GM12864 (cell line): ENCODE measurements at regions not wholly inside any gene's neighbourhood (a gene's known extent, or its start where the extent isn't known, plus 50 kb on each side); places are given as distances from the start of the nearest gene placed in this dataset.
"Not testable (repeated sequence)": the region's sequence is repeated elsewhere in the genome, so short reads cannot be mapped to it uniquely, and the experiment has no call there.

Experiments used
- DNase-seq: peaks from one replicate; pipeline ENCODE4 v3.0.0-alpha.2; 2011; ENCODE audit warnings: low read depth
- H3K4me3 ChIP-seq: 2 replicates; pipeline ENCODE4 v1.5.1; 2011; ENCODE audit warnings: mild to moderate bottlenecking, low read depth, low read length, control low read depth
- TF ChIP-seq, protein P1 (sequence below): IDR thresholded peaks from 2 replicates; pipeline ENCODE4 v1.5.1; 2011; ENCODE audit warnings: low read depth, mild to moderate bottlenecking, moderate library complexity, low read length, control low read depth, inconsistent platforms; ENCODE audit errors: missing control alignments

GRCh38 chr6:137806914-137807682 is 60.0 kb upstream of the TNFAIP3 start:
- H3K4me3 ChIP-seq: no peak overlapping the region
- TF ChIP-seq, protein P1, sequence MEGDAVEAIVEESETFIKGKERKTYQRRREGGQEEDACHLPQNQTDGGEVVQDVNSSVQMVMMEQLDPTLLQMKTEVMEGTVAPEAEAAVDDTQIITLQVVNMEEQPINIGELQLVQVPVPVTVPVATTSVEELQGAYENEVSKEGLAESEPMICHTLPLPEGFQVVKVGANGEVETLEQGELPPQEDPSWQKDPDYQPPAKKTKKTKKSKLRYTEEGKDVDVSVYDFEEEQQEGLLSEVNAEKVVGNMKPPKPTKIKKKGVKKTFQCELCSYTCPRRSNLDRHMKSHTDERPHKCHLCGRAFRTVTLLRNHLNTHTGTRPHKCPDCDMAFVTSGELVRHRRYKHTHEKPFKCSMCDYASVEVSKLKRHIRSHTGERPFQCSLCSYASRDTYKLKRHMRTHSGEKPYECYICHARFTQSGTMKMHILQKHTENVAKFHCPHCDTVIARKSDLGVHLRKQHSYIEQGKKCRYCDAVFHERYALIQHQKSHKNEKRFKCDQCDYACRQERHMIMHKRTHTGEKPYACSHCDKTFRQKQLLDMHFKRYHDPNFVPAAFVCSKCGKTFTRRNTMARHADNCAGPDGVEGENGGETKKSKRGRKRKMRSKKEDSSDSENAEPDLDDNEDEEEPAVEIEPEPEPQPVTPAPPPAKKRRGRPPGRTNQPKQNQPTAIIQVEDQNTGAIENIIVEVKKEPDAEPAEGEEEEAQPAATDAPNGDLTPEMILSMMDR: no peak
- no peak for DNase-seq

DNA sequence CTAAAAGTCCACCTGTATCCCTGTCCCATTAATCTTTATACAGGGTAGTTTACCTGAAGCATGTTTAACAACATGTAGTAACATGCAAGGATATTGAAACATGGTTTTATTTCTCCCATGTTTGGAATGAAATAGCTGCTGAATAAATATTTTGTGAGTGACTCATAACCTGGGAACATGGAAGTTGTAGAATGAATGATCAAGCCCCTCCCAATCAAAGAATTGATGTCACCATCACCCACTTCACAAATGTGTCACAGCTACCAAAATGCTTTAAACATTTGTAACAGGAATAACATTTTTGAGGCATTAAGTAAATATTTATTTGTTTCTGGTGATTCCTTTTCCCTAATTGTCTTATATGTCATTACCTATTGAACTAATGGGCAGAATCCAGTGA is 58.9 kb upstream of the TNFAIP3 start:
- H3K4me3 ChIP-seq: no peak overlapping the region
- no peak for DNase-seq
- TF ChIP-seq, protein P1: no peak

DNA sequence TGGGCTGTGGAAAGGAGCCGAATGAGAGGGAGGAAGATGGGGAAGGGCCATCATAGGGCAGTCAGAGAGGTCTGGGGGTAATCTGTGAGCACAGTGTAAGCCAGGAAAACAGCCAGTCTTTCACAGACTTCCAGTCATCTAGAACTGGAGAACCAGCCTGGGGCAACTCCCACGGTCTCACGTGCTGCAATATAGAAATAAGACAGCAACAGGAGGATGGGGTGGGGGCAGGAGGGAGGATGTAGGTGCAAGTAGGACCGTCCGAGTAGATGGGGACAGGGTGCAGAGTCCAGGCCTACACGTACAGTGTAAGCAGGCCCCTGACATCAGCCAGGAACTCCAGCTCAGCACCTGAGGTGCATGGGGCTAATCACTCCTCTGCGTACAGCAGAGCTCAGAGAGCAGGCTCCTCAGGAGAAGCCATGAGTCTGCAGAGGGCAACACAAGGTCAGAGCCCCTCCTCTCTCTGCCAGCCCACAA is 58.2 kb upstream of the TNFAIP3 start:
- TF ChIP-seq, protein P1: no peak
- no peak overlapping the region for H3K4me3 ChIP-seq
- no peak for DNase-seq

GRCh38 chr6:137809895-137810553 is 57.0 kb upstream of the TNFAIP3 start:
- DNase-seq, H3K4me3 ChIP-seq: not testable (repeated sequence)

DNA sequence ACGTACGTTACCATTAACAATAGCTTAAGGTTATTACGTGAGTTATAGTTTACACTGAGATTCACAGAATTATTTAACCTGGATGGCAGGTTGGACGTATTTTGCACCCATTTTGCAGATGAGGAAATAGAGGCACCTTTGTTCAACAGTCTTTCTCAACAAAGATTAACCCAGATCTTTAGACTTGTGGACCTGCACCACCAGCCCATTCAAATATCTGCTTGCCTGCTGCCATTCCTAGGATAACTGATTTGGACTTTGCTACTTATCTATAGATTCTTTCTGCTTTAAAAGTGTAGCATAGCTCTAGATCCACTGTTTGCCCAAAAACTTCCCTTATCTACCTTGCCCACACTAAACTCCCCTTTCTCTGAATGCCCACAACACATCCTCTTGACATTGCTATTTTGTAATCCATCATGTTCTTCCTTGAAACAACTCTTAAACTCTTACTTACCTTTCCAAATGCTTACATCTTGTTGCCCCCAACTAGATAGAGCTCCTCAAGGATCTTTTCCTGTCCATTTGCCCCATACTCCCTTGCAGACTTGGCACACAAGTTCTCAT is 56.4 kb upstream of the TNFAIP3 start:
- no peak for DNase-seq
- H3K4me3 ChIP-seq: no peak overlapping the region
- TF ChIP-seq, protein P1: no peak

GRCh38 chr6:137811121-137811915 is 55.7 kb upstream of the TNFAIP3 start:
- TF ChIP-seq, protein P1: no peak
- DNase-seq: peak; percentile 87
- no peak overlapping the region; the same call in 1 of the 2 replicates for H3K4me3 ChIP-seq
